SK-N-SH treated with all-trans-retinoic acid at 6 μM for 48 hours (cell line): ENCODE measurements at regions not wholly inside any gene's neighbourhood (a gene's known extent, or its start where the extent isn't known, plus 50 kb on each side); places are given as distances from the start of the nearest gene placed in this dataset.

Experiments used
- ATAC-seq: fragments of 200-7000 bp; cut with Tn5 transposase; 3 replicates; pipeline ENCODE4 v1.9.1; 2020; ENCODE audit warnings: mild to moderate bottlenecking, moderate library complexity
- ARNTL ChIP-seq: fragments of 450-650 bp; formaldehyde crosslinking; IDR thresholded peaks from 2 replicates; pipeline ENCODE4 v1.5.0; 2020; ENCODE audit warnings: low read depth, mild to moderate bottlenecking, moderate library complexity, borderline replicate concordance
- BACH2 ChIP-seq: fragments of 250-450 bp; sonication (Bioruptor Pico); IDR thresholded peaks from 2 replicates; pipeline ENCODE4 v1.9.0; 2021; ENCODE audit warnings: mild to moderate bottlenecking, borderline replicate concordance
- CREB5 ChIP-seq: fragments of 250-450 bp; sonication (Bioruptor Pico); IDR thresholded peaks from 2 replicates; pipeline ENCODE4 v1.5.1; 2020; ENCODE audit warnings: low read depth, mild to moderate bottlenecking, moderate library complexity
- CSDC2 ChIP-seq: fragments of 250-450 bp; sonication (Bioruptor Pico); IDR thresholded peaks from 2 replicates; pipeline ENCODE4 v1.5.0; 2020; ENCODE audit warnings: mild to moderate bottlenecking, moderate library complexity
- CSRNP3 ChIP-seq: fragments of 250-450 bp; sonication (Bioruptor Pico); IDR thresholded peaks from 2 replicates; pipeline ENCODE4 v1.5.1; 2021; ENCODE audit warnings: mild to moderate bottlenecking, moderate library complexity
- ESRRG ChIP-seq: fragments of 250-450 bp; sonication (Bioruptor Pico); IDR thresholded peaks from 2 replicates; pipeline ENCODE4 v1.6.1; 2021; ENCODE audit warnings: mild to moderate bottlenecking
- GLIS3 ChIP-seq: fragments of 250-450 bp; sonication (Bioruptor Pico); IDR thresholded peaks from 2 replicates; pipeline ENCODE4 v1.5.0; 2020; ENCODE audit warnings: mild to moderate bottlenecking, moderate library complexity
- ISL1 ChIP-seq: fragments of 250-450 bp; sonication (Bioruptor Pico); IDR thresholded peaks from 2 replicates; pipeline ENCODE4 v2.1.2; 2022; ENCODE audit warnings: mild to moderate bottlenecking, moderate library complexity
- PATZ1 ChIP-seq: fragments of 250-450 bp; sonication (Bioruptor Pico); IDR thresholded peaks from 2 replicates; pipeline ENCODE4 v1.8.0; 2020; ENCODE audit warnings: mild to moderate bottlenecking, moderate library complexity, borderline replicate concordance
- POU6F1 ChIP-seq: fragments of 250-450 bp; sonication (Bioruptor Pico); IDR thresholded peaks from 2 replicates; pipeline ENCODE4 v1.8.0; 2021; ENCODE audit warnings: low read depth, mild to moderate bottlenecking, moderate library complexity, borderline replicate concordance
- PPARA ChIP-seq: fragments of 250-450 bp; sonication (Bioruptor Pico); IDR thresholded peaks from 2 replicates; pipeline ENCODE4 v1.5.0; 2020; ENCODE audit warnings: mild to moderate bottlenecking, borderline replicate concordance
- SNAI2 ChIP-seq: fragments of 250-450 bp; sonication (Bioruptor Pico); IDR thresholded peaks from 2 replicates; pipeline ENCODE4 v1.5.0; 2020; ENCODE audit warnings: mild to moderate bottlenecking, moderate library complexity
- TCF4 ChIP-seq: fragments of 250-450 bp; sonication (Bioruptor Pico); IDR thresholded peaks from 2 replicates; pipeline ENCODE4 v1.8.0; 2021; ENCODE audit warnings: mild to moderate bottlenecking, moderate library complexity, borderline replicate concordance
- TOX ChIP-seq: fragments of 250-450 bp; sonication (Bioruptor Pico); IDR thresholded peaks from 2 replicates; pipeline ENCODE4 v1.8.0; 2021; ENCODE audit warnings: mild to moderate bottlenecking, moderate library complexity, borderline replicate concordance
- TSHZ2 ChIP-seq: fragments of 250-450 bp; sonication (Bioruptor Pico); IDR thresholded peaks from 2 replicates; pipeline ENCODE4 v1.5.0; 2020; ENCODE audit warnings: mild to moderate bottlenecking, moderate library complexity
- ZC3H10 ChIP-seq: fragments of 250-450 bp; sonication (Bioruptor Pico); IDR thresholded peaks from 2 replicates; pipeline ENCODE4 v1.5.1; 2021; ENCODE audit warnings: mild to moderate bottlenecking, moderate library complexity
- ZFP3 ChIP-seq: fragments of 250-450 bp; sonication (Bioruptor Pico); IDR thresholded peaks from 2 replicates; pipeline ENCODE4 v1.5.0; 2020; ENCODE audit warnings: mild to moderate bottlenecking, moderate library complexity
- ZFP30 ChIP-seq: fragments of 450-650 bp; formaldehyde crosslinking; IDR thresholded peaks from 2 replicates; pipeline ENCODE4 v1.5.0; 2022; ENCODE audit warnings: mild to moderate bottlenecking, moderate library complexity
- ZNF565 ChIP-seq: fragments of 450-650 bp; formaldehyde crosslinking; conservative IDR thresholded peaks from 2 replicates; pipeline ENCODE4 v1.5.0; 2020; ENCODE audit warnings: low read depth, mild to moderate bottlenecking, moderate library complexity
- ZNF70 ChIP-seq: fragments of 450-650 bp; formaldehyde crosslinking; IDR thresholded peaks from 2 replicates; pipeline ENCODE4 v1.5.0; 2020; ENCODE audit warnings: mild to moderate bottlenecking, moderate library complexity

GRCh38 chr7:25727876-25728275 lies 424.1 kb upstream of the NFE2L3 start:
- TF ChIP-seq PPARA (no peak), CSRNP3 (no peak), ZNF565 (no peak), ZNF70 (CRISPR knock-in tag) (no peak), GLIS3 (CRISPR knock-in tag) (no peak), POU6F1 (no peak), ARNTL (CRISPR knock-in tag) (no peak), SNAI2 (no peak), TSHZ2 (CRISPR knock-in tag) (no peak), ZFP3 (CRISPR knock-in tag) (no peak), PATZ1 (no peak), ZC3H10 (no peak), ESRRG (CRISPR knock-in tag) (no peak), TCF4 (CRISPR knock-in tag) (no peak), ZFP30 (CRISPR knock-in tag) (no peak), BACH2 (CRISPR knock-in tag) (no peak)
- no peak for ATAC-seq

- ATAC-seq, result no peak
- TF ChIP-seq ZNF70 (CRISPR knock-in tag) (no peak), ARNTL (CRISPR knock-in tag) (no peak), ZFP30 (CRISPR knock-in tag) (no peak), TSHZ2 (CRISPR knock-in tag) (no peak), CREB5 (CRISPR knock-in tag) (no peak), GLIS3 (CRISPR knock-in tag) (no peak), ZFP3 (CRISPR knock-in tag) (no peak), ISL1 (CRISPR knock-in tag) (no peak), TCF4 (CRISPR knock-in tag) (no peak), ZC3H10 (no peak), ESRRG (CRISPR knock-in tag) (no peak), PPARA (no peak), CSDC2 (no peak), SNAI2 (no peak), TOX (CRISPR knock-in tag) (no peak), PATZ1 (no peak), POU6F1 (no peak)
These were observed 420.7 kb upstream of the NFE2L3 start for GRCh38 chr7:25731068-25731845.
